GM23338 (cell line): ENCODE measurements at regions not wholly inside any gene's neighbourhood (a gene's known extent, or its start where the extent isn't known, plus 50 kb on each side); places are given as distances from the start of the nearest gene placed in this dataset.

Source experiments
- ATAC-seq: fragments of 200-7000 bp; cut with Tn5 transposase; 3 replicates; pipeline ENCODE4 v1.9.1; 2020
- DNase-seq: peaks from one replicate; pipeline ENCODE4 v3.0.0-alpha.2; 2015; ENCODE audit warnings: low spot score
- H2AFZ ChIP-seq: fragments of 200-600 bp; sonication (generic); 2 replicates; pipeline ENCODE4 v1.8.0; 2016; ENCODE audit warnings: antibody characterized with exemption, mild to moderate bottlenecking, moderate library complexity
- H3F3A ChIP-seq: fragments of 200-600 bp; sonication (generic); replicated peaks from 2 replicates; pipeline ENCODE4 v1.8.0; 2017; ENCODE audit warnings: antibody characterized with exemption, mixed run types, low read depth
- H3K27ac ChIP-seq: fragments of 200-600 bp; sonication (generic); 2 replicates; pipeline ENCODE4 v1.6.1; 2016; ENCODE audit warnings: low read depth
- H3K27me3 ChIP-seq: fragments of 200-600 bp; sonication (generic); 2 replicates; pipeline ENCODE4 v1.8.0; 2016; ENCODE audit warnings: mild to moderate bottlenecking, mixed run types, moderate library complexity; ENCODE audit not compliant: insufficient read depth
- H3K36me3 ChIP-seq: fragments of 200-600 bp; sonication (generic); 2 replicates; pipeline ENCODE4 v1.8.0; 2016; ENCODE audit warnings: mild to moderate bottlenecking; ENCODE audit not compliant: insufficient read depth
- H3K4me1 ChIP-seq: fragments of 200-600 bp; sonication (generic); 2 replicates; pipeline ENCODE4 v1.8.0; 2016; ENCODE audit warnings: mild to moderate bottlenecking, moderate library complexity; ENCODE audit not compliant: insufficient read depth
- H3K4me2 ChIP-seq: fragments of 200-600 bp; sonication (generic); 2 replicates; pipeline ENCODE4 v1.7.1; 2017; ENCODE audit warnings: mixed run types
- H3K4me3 ChIP-seq: fragments of 200-600 bp; sonication (generic); 2 replicates; pipeline ENCODE4 v1.6.1; 2016; ENCODE audit warnings: mixed run types
- H3K79me2 ChIP-seq: fragments of 200-600 bp; sonication (generic); replicated peaks from 2 replicates; pipeline ENCODE4 v1.8.0; 2017; ENCODE audit warnings: mild to moderate bottlenecking; ENCODE audit not compliant: insufficient read depth
- H3K9me2 ChIP-seq: fragments of 200-600 bp; sonication (generic); 2 replicates; pipeline ENCODE4 v1.8.0; 2017; ENCODE audit not compliant: insufficient read depth
- H4K20me1 ChIP-seq: fragments of 200-600 bp; sonication (generic); replicated peaks from 2 replicates; pipeline ENCODE4 v1.8.0; 2017; ENCODE audit warnings: mild to moderate bottlenecking; ENCODE audit not compliant: insufficient read depth
- H3K27ac Mint-ChIP-seq: 2 replicates; pipeline ENCODE4 v1.8.0; 2020; ENCODE audit warnings: inconsistent platforms, mild to moderate bottlenecking, moderate library complexity, mixed read lengths
- H3K27me3 Mint-ChIP-seq: 3 replicates; pipeline ENCODE4 v1.8.0; 2022; ENCODE audit warnings: low read depth, mild to moderate bottlenecking, moderate library complexity, mixed read lengths, inconsistent platforms; ENCODE audit not compliant: insufficient read depth, poor library complexity
- H3K36me3 Mint-ChIP-seq: 3 replicates; pipeline ENCODE4 v1.8.0; 2021; ENCODE audit warnings: low read depth, mild to moderate bottlenecking, inconsistent platforms, moderate library complexity, mixed read lengths
- H3K4me1 Mint-ChIP-seq: 3 replicates; pipeline ENCODE4 v1.8.0; 2020; ENCODE audit warnings: mild to moderate bottlenecking, inconsistent platforms, mixed read lengths
- H3K4me3 Mint-ChIP-seq: 3 replicates; pipeline ENCODE4 v1.8.0; 2021; ENCODE audit warnings: moderate library complexity, mild to moderate bottlenecking, inconsistent platforms, mixed read lengths
- H3K9me3 Mint-ChIP-seq: 3 replicates; pipeline ENCODE4 v1.8.0; 2020; ENCODE audit warnings: moderate library complexity, mild to moderate bottlenecking, inconsistent platforms, mixed read lengths
- CTCF ChIP-seq, 2 experiments: fragments of 200-600 bp in 1 of 2; sonication (generic) in 1 of 2; conservative IDR thresholded peaks; 2 replicates each; pipeline versions ENCODE4 v1.5.1 to v1.6.1; 2016 to 2017; ENCODE audit warnings: antibody characterized with exemption in 2 of 2, low read depth in 2 of 2, mild to moderate bottlenecking in 2 of 2, moderate library complexity in 1 of 2
- ETS1 ChIP-seq: IDR thresholded peaks from 2 replicates; pipeline ENCODE4 v1.6.1; 2016; ENCODE audit warnings: antibody characterized with exemption
- EZH2phosphoT487 ChIP-seq: fragments of 200-600 bp; sonication (generic); IDR thresholded peaks from one replicate; pipeline ENCODE4 v1.8.1; 2018; ENCODE audit warnings: antibody characterized with exemption; ENCODE audit not compliant: unreplicated experiment
- JUNB ChIP-seq: IDR thresholded peaks from one replicate; pipeline ENCODE4 v1.6.1; 2016; ENCODE audit warnings: antibody characterized with exemption; ENCODE audit not compliant: unreplicated experiment
- NANOG ChIP-seq: IDR thresholded peaks from 2 replicates; pipeline ENCODE4 v1.6.1; 2016; ENCODE audit warnings: antibody characterized with exemption, borderline replicate concordance
- POLR2AphosphoS5 ChIP-seq: IDR thresholded peaks from 2 replicates; pipeline ENCODE4 v1.6.1; 2016; ENCODE audit warnings: antibody characterized with exemption, low read depth
- ZNF114 ChIP-seq: fragments of 250-450 bp; sonication (Bioruptor Pico); IDR thresholded peaks from 2 replicates; pipeline ENCODE4 v1.5.0; 2020; ENCODE audit warnings: mild to moderate bottlenecking, moderate library complexity
- ZNF331 ChIP-seq: fragments of 250-450 bp; sonication (Bioruptor Pico); IDR thresholded peaks from 2 replicates; pipeline ENCODE4 v1.5.0; 2020; ENCODE audit warnings: low read depth, mild to moderate bottlenecking, moderate library complexity
- ZNF462 ChIP-seq: fragments of 250-450 bp; sonication (Bioruptor Pico); IDR thresholded peaks from 2 replicates; pipeline ENCODE4 v1.5.0; 2020; ENCODE audit warnings: mild to moderate bottlenecking, moderate library complexity

GRCh38 chr2:12217175-12217574 is 470.7 kb downstream of the LPIN1 start (continued):
- TF ChIP-seq ZNF462 (CRISPR knock-in tag), result no peak
- TF ChIP-seq NANOG, result no peak
- TF ChIP-seq CTCF (conservative IDR thresholded peaks at IDR 0.05; ENCODE audit: low read depth in 2 of 2), result no peak
- no peak for TF ChIP-seq JUNB

GRCh38 chr2:12219761-12220160 is 473.3 kb downstream of the LPIN1 start:
- H4K20me1 ChIP-seq, result no peaks in the 10 kb centered on the region
- H3K4me3 ChIP-seq, result no peak overlapping the region
- no peaks in the 10 kb centered on the region for H3K27me3 ChIP-seq
- no peak overlapping the region for H3K27ac ChIP-seq
- no peaks in the 10 kb centered on the region for H3K9me2 ChIP-seq
- peaks cover 2% of the 10 kb centered on the region for H3K27me3 Mint-ChIP-seq
- no peak overlapping the region for H2AFZ ChIP-seq
- H3K4me3 Mint-ChIP-seq, result no peak overlapping the region
- H3K79me2 ChIP-seq, result no peaks in the 10 kb centered on the region
- no peaks in the 10 kb centered on the region for H3K4me1 ChIP-seq
- no peaks in the 10 kb centered on the region for H3F3A ChIP-seq
- H3K36me3 ChIP-seq, result peaks cover 13% of the 10 kb centered on the region; the same call in 1 of the 2 replicates
- no peak for DNase-seq
- H3K4me1 Mint-ChIP-seq, result peaks cover 2% of the 10 kb centered on the region; the same call in 1 of the 3 replicates
- peaks cover 29% of the 10 kb centered on the region for H3K9me3 Mint-ChIP-seq
- no peak for ATAC-seq
- no peak overlapping the region for H3K4me2 ChIP-seq
- peaks cover 28% of the 10 kb centered on the region for H3K36me3 Mint-ChIP-seq
- H3K27ac Mint-ChIP-seq, result no peak overlapping the region
- TF ChIP-seq POLR2AphosphoS5, result no peak
- TF ChIP-seq EZH2phosphoT487, result no peak
- TF ChIP-seq ZNF114 (CRISPR knock-in tag), result no peak
- TF ChIP-seq CTCF (conservative IDR thresholded peaks at IDR 0.05; ENCODE audit: low read depth in 2 of 2), result no peak
- no peak for TF ChIP-seq ZNF331 (CRISPR knock-in tag)
- no peak for TF ChIP-seq ETS1
- TF ChIP-seq NANOG, result no peak
